Neuronal stem cell (in vitro differentiated cells): ENCODE measurements at regions not wholly inside any gene's neighbourhood (a gene's known extent, or its start where the extent isn't known, plus 50 kb on each side); places are given as distances from the start of the nearest gene placed in this dataset.

Experiments
- DNase-seq: peaks from one replicate; pipeline ENCODE4 v3.0.0-alpha.2; 2013; ENCODE audit warnings: low spot score
- H2AFZ ChIP-seq: one replicate; pipeline ENCODE4 v1.6.1; 2013; ENCODE audit warnings: mild to moderate bottlenecking, low read length, inconsistent platforms
- H2AK5ac ChIP-seq: 2 replicates; pipeline ENCODE4 v1.6.1; 2013; ENCODE audit warnings: low read depth, mild to moderate bottlenecking, inconsistent platforms, low read length, moderate library complexity, mixed read lengths
- H2BK120ac ChIP-seq: 2 replicates; pipeline ENCODE4 v1.6.1; 2013; ENCODE audit warnings: low read depth, mild to moderate bottlenecking, inconsistent platforms, low read length, moderate library complexity, mixed read lengths
- H2BK12ac ChIP-seq: one replicate; pipeline ENCODE4 v1.6.1; 2013; ENCODE audit warnings: low read length, inconsistent platforms
- H2BK15ac ChIP-seq: 2 replicates; pipeline ENCODE4 v1.6.1; 2013; ENCODE audit warnings: mild to moderate bottlenecking, low read length, inconsistent platforms, mixed read lengths
- H2BK5ac ChIP-seq: one replicate; pipeline ENCODE4 v1.6.1; 2013; ENCODE audit warnings: inconsistent platforms, mild to moderate bottlenecking, low read length, moderate library complexity
- H3K14ac ChIP-seq: one replicate; pipeline ENCODE4 v1.6.1; 2013; ENCODE audit warnings: low read length, inconsistent platforms
- H3K18ac ChIP-seq: 2 replicates; pipeline ENCODE4 v1.6.1; 2013; ENCODE audit warnings: low read length, inconsistent platforms
- H3K23ac ChIP-seq: 2 replicates; pipeline ENCODE4 v1.6.1; 2013; ENCODE audit warnings: low read depth, mild to moderate bottlenecking, mixed read lengths, low read length, inconsistent platforms; ENCODE audit not compliant: poor library complexity
- H3K27ac ChIP-seq: replicated peaks from 3 replicates; pipeline ENCODE4 v1.5.1; 2013; ENCODE audit warnings: low read length, inconsistent platforms
- H3K27me3 ChIP-seq, 3 experiments: 2 replicates each; pipeline ENCODE4 v1.6.1; 2013; ENCODE audit warnings: low read length in 3 of 3, mild to moderate bottlenecking in 2 of 3, inconsistent platforms in 1 of 3, low read depth in 1 of 3, mixed read lengths in 1 of 3, moderate library complexity in 1 of 3; ENCODE audit not compliant: control insufficient read depth in 3 of 3, insufficient read depth in 3 of 3
- H3K36me3 ChIP-seq, 2 donors: replicated peaks in 1 of 2; 2 replicates each; pipeline ENCODE4 v1.6.1; 2013; ENCODE audit warnings: low read length in 2 of 2; ENCODE audit not compliant: control insufficient read depth in 2 of 2, insufficient read depth in 2 of 2
- H3K4ac ChIP-seq: 2 replicates; pipeline ENCODE4 v1.6.1; 2013; ENCODE audit warnings: inconsistent platforms, mild to moderate bottlenecking, low read length, moderate library complexity
- H3K4me1 ChIP-seq, 2 donors: 1 replicate in 1 of 2; 2 replicates in 1 of 2; pipeline ENCODE4 v1.6.1; 2013; ENCODE audit warnings: low read length in 2 of 2, low read depth in 1 of 2; ENCODE audit not compliant: control insufficient read depth in 2 of 2, insufficient read depth in 1 of 2
- H3K4me2 ChIP-seq: one replicate; pipeline ENCODE4 v1.6.1; 2013; ENCODE audit warnings: mild to moderate bottlenecking, low read length, inconsistent platforms; ENCODE audit not compliant: insufficient read depth, poor library complexity, severe bottlenecking
- H3K4me3 ChIP-seq, 2 donors: 2 replicates each; pipeline ENCODE4 v1.5.1; 2013; ENCODE audit warnings: low read length in 2 of 2, mild to moderate bottlenecking in 2 of 2, inconsistent platforms in 1 of 2, moderate library complexity in 1 of 2
- H3K79me1 ChIP-seq: one replicate; pipeline ENCODE4 v1.6.1; 2013; ENCODE audit warnings: low read depth, mild to moderate bottlenecking, inconsistent platforms, low read length, moderate library complexity
- H3K9ac ChIP-seq: one replicate; pipeline ENCODE4 v1.6.1; 2013; ENCODE audit warnings: mild to moderate bottlenecking, low read depth, low read length, inconsistent platforms; ENCODE audit not compliant: poor library complexity
- H3K9me3 ChIP-seq, 2 donors: replicated peaks in 1 of 2; 2 replicates each; pipeline versions ENCODE3 to v1.6.1; 2013; ENCODE audit warnings: low read length in 2 of 2, mild to moderate bottlenecking in 2 of 2, inconsistent platforms in 1 of 2, low read depth in 1 of 2, mixed read lengths in 1 of 2, moderate library complexity in 1 of 2; ENCODE audit not compliant: control insufficient read depth in 2 of 2, insufficient read depth in 1 of 2
- H4K8ac ChIP-seq: one replicate; pipeline ENCODE4 v1.6.1; 2013; ENCODE audit warnings: low read depth, mild to moderate bottlenecking, inconsistent platforms, low read length, moderate library complexity
- H4K91ac ChIP-seq: one replicate; pipeline ENCODE4 v1.6.1; 2013; ENCODE audit warnings: low read length, low read depth, mild to moderate bottlenecking, inconsistent platforms; ENCODE audit not compliant: poor library complexity
- WGBS, 2 donors: extraction: QIAGEN DNeasy Blood & Tissue Kit; methylation state at CpG; one replicate each; pipeline ENCODE4 v1.1.7; 2013; ENCODE audit warnings: missing lambda C conversion rate in 2 of 2, mixed read lengths in 1 of 2; ENCODE audit not compliant: insufficient read length in 2 of 2, insufficient replicate concordance in 1 of 2; ENCODE audit errors: extremely low coverage in 2 of 2; 5-methylcytosine and 5-hydroxymethylcytosine counted together

- DNase-seq, result no peak
- H2AK5ac ChIP-seq, result no peak overlapping the region
- H4K8ac ChIP-seq, result no peak overlapping the region
- no peak overlapping the region for H3K14ac ChIP-seq
- no peak overlapping the region for H3K18ac ChIP-seq
- no peak overlapping the region for H3K4me3 ChIP-seq
- no peak overlapping the region for H3K4me2 ChIP-seq
- H3K4me1 ChIP-seq, result no peaks in the 10 kb centered on the region
- no peak overlapping the region for H2BK120ac ChIP-seq
- H3K9ac ChIP-seq, result no peak overlapping the region
- no peaks in the 10 kb centered on the region for H3K36me3 ChIP-seq
- peaks cover 0 to 4% of the 10 kb centered on the region in 2 donors for H3K9me3 ChIP-seq
- no peaks in the 10 kb centered on the region for H3K27me3 ChIP-seq
- H2BK15ac ChIP-seq, result no peak overlapping the region
- no peak overlapping the region for H2BK5ac ChIP-seq
- H3K23ac ChIP-seq, result no peak overlapping the region
- H2AFZ ChIP-seq, result no peak overlapping the region
- H3K4ac ChIP-seq, result no peak overlapping the region
- H3K27ac ChIP-seq, result no peak overlapping the region
- no peaks in the 10 kb centered on the region for H3K79me1 ChIP-seq
- no peak overlapping the region for H2BK12ac ChIP-seq
- no peak overlapping the region for H4K91ac ChIP-seq
Measured at GRCh38 chr3:161894657-161895056, 398.0 kb downstream of the OTOL1 start.

- Histone ChIP-seq H3K27me3 (no peaks in the 10 kb centered on the region), H2BK15ac (no peak overlapping the region), H3K23ac (no peak overlapping the region), H3K36me3 (no peaks in the 10 kb centered on the region), H2AFZ (no peak overlapping the region), H4K91ac (no peak overlapping the region), H3K9me3 (no peaks in the 10 kb centered on the region), H3K18ac (no peak overlapping the region), H3K4me2 (no peak overlapping the region), H2AK5ac (no peak overlapping the region), H2BK120ac (no peak overlapping the region), H3K4me3 (no peak overlapping the region), H3K4me1 (no peaks in the 10 kb centered on the region), H2BK5ac (no peak overlapping the region), H3K27ac (no peak overlapping the region), H3K4ac (no peak overlapping the region), H3K9ac (no peak overlapping the region), H3K14ac (no peak overlapping the region), H4K8ac (no peak overlapping the region), H3K79me1 (no peaks in the 10 kb centered on the region), H2BK12ac (no peak overlapping the region)
- no CpG with 5 or more reads among the region's 4 CpGs for WGBS, 2 donors
- no peak for DNase-seq
Measured at GRCh38 chr3:161905520-161906132, 409.0 kb downstream of the OTOL1 start.

- no peak overlapping the region for H2BK5ac ChIP-seq
- no peak overlapping the region for H4K8ac ChIP-seq
- H3K14ac ChIP-seq, result no peak overlapping the region
- H3K9me3 ChIP-seq, result no peaks in the 10 kb centered on the region
- DNase-seq, result no peak
- no peak overlapping the region for H3K23ac ChIP-seq
- H2BK15ac ChIP-seq, result no peak overlapping the region
- no peaks in the 10 kb centered on the region for H3K36me3 ChIP-seq
- no peaks in the 10 kb centered on the region for H3K27me3 ChIP-seq
- H3K4me3 ChIP-seq, result no peak overlapping the region
- H3K9ac ChIP-seq, result no peak overlapping the region
- H2BK12ac ChIP-seq, result no peak overlapping the region
- H4K91ac ChIP-seq, result no peak overlapping the region
- no peak overlapping the region for H3K4ac ChIP-seq
- no peak overlapping the region for H3K4me2 ChIP-seq
- H3K27ac ChIP-seq, result no peak overlapping the region
- no peak overlapping the region for H2AK5ac ChIP-seq
- H2AFZ ChIP-seq, result no peak overlapping the region
- no peaks in the 10 kb centered on the region for H3K79me1 ChIP-seq
- no peak overlapping the region for H2BK120ac ChIP-seq
- H3K18ac ChIP-seq, result no peak overlapping the region
- peaks cover 0 to 10% of the 10 kb centered on the region in 2 donors for H3K4me1 ChIP-seq
Measured at GRCh38 chr3:161913786-161914389, 417.3 kb downstream of the OTOL1 start.

GRCh38 chr3:161914703-161915417 lies 418.3 kb downstream of the OTOL1 start:
- H4K91ac ChIP-seq, result no peak overlapping the region
- H3K79me1 ChIP-seq, result no peaks in the 10 kb centered on the region
- no peak overlapping the region for H3K4ac ChIP-seq
- H3K23ac ChIP-seq, result no peak overlapping the region
- H3K27me3 ChIP-seq, result no peaks in the 10 kb centered on the region
- H2BK5ac ChIP-seq, result no peak overlapping the region
- no peaks in the 10 kb centered on the region for H3K9me3 ChIP-seq
- DNase-seq, result peak; percentile 36
- H3K4me2 ChIP-seq, result no peak overlapping the region
- no peak overlapping the region for H2BK120ac ChIP-seq
- no peak overlapping the region for H2BK12ac ChIP-seq
- H3K18ac ChIP-seq, result no peak overlapping the region
- H2AK5ac ChIP-seq, result no peak overlapping the region
- peak overlapping the region; percentile 84 for H2AFZ ChIP-seq
- no peak overlapping the region for H3K14ac ChIP-seq
- H3K4me3 ChIP-seq, result no peak overlapping the region
- H3K27ac ChIP-seq, result no peak overlapping the region
- H4K8ac ChIP-seq, result no peak overlapping the region
- no peaks in the 10 kb centered on the region for H3K36me3 ChIP-seq
- H3K9ac ChIP-seq, result no peak overlapping the region
- WGBS, 2 donors, result no CpG with 5 or more reads among the region's 8 CpGs
- H2BK15ac ChIP-seq, result no peak overlapping the region
- peaks cover 0 to 10% of the 10 kb centered on the region in 2 donors for H3K4me1 ChIP-seq
